ENCODE measurements at regions not wholly inside any gene's neighbourhood (a gene's known extent, or its start where the extent isn't known, plus 50 kb on each side); places are given as distances from the start of the nearest gene placed in this dataset.

DNA sequence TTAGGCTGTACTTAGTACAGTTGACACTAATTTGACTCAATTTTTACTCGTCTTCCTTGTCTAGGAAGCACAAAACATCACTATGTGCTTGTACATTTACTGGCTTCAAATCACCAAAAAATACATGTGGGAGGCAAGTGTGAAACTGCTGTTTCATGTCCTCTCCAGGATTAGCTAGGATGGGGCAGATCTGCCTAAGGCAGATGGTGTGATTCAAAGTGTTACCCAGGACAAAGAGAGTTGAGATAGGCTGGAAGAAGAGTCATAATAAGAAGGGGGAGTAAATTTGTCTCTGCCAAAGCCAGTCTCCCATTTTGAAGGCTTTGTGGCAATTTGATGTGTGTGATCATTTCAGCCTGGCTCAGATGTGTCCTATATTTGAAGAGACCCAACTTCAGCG is 821.6 kb upstream of the ZEB2 start:
- POLR2A ChIA-PET: no interaction called here
- no peaks in the 10 kb centered on the region for H3K27me3 ChIP-seq (replicated peaks in 2 of 5; ENCODE audit: control insufficient read depth in 4 of 5, insufficient read depth in 5 of 5, low read length in 4 of 5)
- H3K4me3 ChIP-seq (ENCODE audit: control insufficient read depth in 1 of 7, extremely low read depth in 1 of 7, insufficient read depth in 4 of 7, low read depth in 2 of 7, low read length in 6 of 7): no peak overlapping the region
- H3K27ac ChIP-seq (ENCODE audit: insufficient read depth in 1 of 2, low read depth in 1 of 2, low read length in 2 of 2, poor library complexity in 1 of 2, severe bottlenecking in 2 of 2): no peak overlapping the region
- H3K9me3 ChIP-seq (ENCODE audit: control extremely low read depth in 1 of 5, control insufficient read depth in 4 of 5, insufficient read depth in 2 of 5, low read depth in 1 of 5, low read length in 4 of 5): peaks cover 0 to 4% (median 0%) of the 10 kb centered on the region in 5 experiments
- CTCF ChIA-PET: no interaction called here
- H3K36me3 ChIP-seq (ENCODE audit: control insufficient read depth in 4 of 4, insufficient read depth in 4 of 4, low read length in 3 of 4): no peaks in the 10 kb centered on the region
- WGBS (ENCODE audit: insufficient coverage): 100% methylated on average over 1 of the region's 2 CpGs
- no peaks in the 10 kb centered on the region for H3K4me1 ChIP-seq (ENCODE audit: control extremely low read depth in 1 of 4, control insufficient read depth in 4 of 4, insufficient read depth in 4 of 4, low read length in 3 of 4)
- no peak for DNase-seq

DNA sequence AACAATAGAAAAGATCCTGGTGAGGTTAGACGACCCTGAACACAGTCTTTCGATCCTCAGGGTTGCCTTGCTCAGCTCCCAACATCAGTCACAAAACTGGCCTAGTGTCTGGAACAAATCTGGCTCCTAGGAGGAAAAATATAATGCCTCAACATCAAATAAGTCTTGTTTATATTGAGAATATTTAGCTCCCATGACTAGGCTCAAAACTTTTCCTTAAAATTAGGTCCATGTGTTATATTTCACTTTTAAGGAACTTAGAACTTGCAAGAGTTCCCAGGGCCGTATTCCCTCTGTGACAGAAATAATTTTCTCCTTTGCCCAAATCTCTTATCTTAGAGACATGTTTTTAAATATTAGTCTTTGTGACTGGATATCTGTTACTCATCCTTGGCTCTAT is 819.7 kb upstream of the ZEB2 start:
- Histone ChIP-seq H3K9me3 (ENCODE audit: control extremely low read depth in 1 of 5, control insufficient read depth in 4 of 5, insufficient read depth in 2 of 5, low read depth in 1 of 5, low read length in 4 of 5) (peaks cover 0 to 4% (median 0%) of the 10 kb centered on the region in 5 experiments), H3K36me3 (ENCODE audit: control insufficient read depth in 4 of 4, insufficient read depth in 4 of 4, low read length in 3 of 4) (no peaks in the 10 kb centered on the region), H3K4me3 (ENCODE audit: control insufficient read depth in 1 of 7, extremely low read depth in 1 of 7, insufficient read depth in 4 of 7, low read depth in 2 of 7, low read length in 6 of 7) (no peak overlapping the region), H3K4me1 (ENCODE audit: control extremely low read depth in 1 of 4, control insufficient read depth in 4 of 4, insufficient read depth in 4 of 4, low read length in 3 of 4) (no peaks in the 10 kb centered on the region), H3K27me3 (replicated peaks in 2 of 5; ENCODE audit: control insufficient read depth in 4 of 5, insufficient read depth in 5 of 5, low read length in 4 of 5) (no peaks in the 10 kb centered on the region), H3K27ac (ENCODE audit: insufficient read depth in 1 of 2, low read depth in 1 of 2, low read length in 2 of 2, poor library complexity in 1 of 2, severe bottlenecking in 2 of 2) (no peak overlapping the region)
- CTCF ChIA-PET: no interaction called here
- POLR2A ChIA-PET: no interaction called here
- no peak for DNase-seq
- WGBS (ENCODE audit: insufficient coverage): 100% methylated on average over 2 of the region's 3 CpGs

DNA sequence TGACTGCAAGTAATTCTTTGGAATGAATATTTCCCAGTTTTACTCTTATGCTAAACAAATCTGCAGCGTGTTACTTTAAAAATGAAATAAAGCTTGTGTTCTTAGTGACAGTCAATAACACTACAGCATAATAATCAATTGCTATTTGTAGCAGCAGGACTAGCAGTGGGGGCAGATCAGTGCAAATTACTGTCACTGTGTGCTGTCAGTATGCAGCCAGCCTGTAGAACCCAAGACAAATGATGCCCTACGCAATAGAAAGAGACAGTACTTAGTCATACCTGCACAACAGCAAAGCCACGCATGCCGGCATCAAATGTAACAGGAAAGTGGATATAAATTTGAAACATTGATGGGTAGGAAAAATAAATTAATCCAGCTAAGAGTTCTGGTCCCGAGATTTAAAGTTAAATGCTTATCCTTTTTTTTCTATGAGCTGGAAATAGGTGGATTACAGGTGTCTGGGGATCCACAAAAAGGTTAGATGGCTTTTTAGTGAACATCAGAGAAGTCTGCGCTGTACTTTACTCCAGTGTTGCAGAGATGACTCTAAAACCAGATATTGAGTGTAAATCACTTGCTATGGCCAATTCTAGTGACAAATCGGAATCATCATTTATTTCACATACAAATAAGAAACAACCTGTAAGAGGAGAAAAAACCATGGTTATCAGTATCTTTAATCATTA is 812.4 kb upstream of the ZEB2 start:
- no peaks in the 10 kb centered on the region for H3K36me3 ChIP-seq (ENCODE audit: control insufficient read depth in 4 of 4, insufficient read depth in 4 of 4, low read length in 3 of 4)
- 96% methylated on average over 4 of the region's 7 CpGs for WGBS (ENCODE audit: insufficient coverage)
- ChIA-PET POLR2A (no interaction called here), CTCF (no interaction called here)
- no peaks in the 10 kb centered on the region for H3K27me3 ChIP-seq (replicated peaks in 2 of 5; ENCODE audit: control insufficient read depth in 4 of 5, insufficient read depth in 5 of 5, low read length in 4 of 5)
- no peak overlapping the region for H3K27ac ChIP-seq (ENCODE audit: insufficient read depth in 1 of 2, low read depth in 1 of 2, low read length in 2 of 2, poor library complexity in 1 of 2, severe bottlenecking in 2 of 2)
- DNase-seq: no peak
- no peak overlapping the region for H3K4me3 ChIP-seq (ENCODE audit: control insufficient read depth in 1 of 7, extremely low read depth in 1 of 7, insufficient read depth in 4 of 7, low read depth in 2 of 7, low read length in 6 of 7)
- no peaks in the 10 kb centered on the region for H3K9me3 ChIP-seq (ENCODE audit: control extremely low read depth in 1 of 5, control insufficient read depth in 4 of 5, insufficient read depth in 2 of 5, low read depth in 1 of 5, low read length in 4 of 5)
- H3K4me1 ChIP-seq (ENCODE audit: control extremely low read depth in 1 of 4, control insufficient read depth in 4 of 4, insufficient read depth in 4 of 4, low read length in 3 of 4): no peaks in the 10 kb centered on the region

DNA sequence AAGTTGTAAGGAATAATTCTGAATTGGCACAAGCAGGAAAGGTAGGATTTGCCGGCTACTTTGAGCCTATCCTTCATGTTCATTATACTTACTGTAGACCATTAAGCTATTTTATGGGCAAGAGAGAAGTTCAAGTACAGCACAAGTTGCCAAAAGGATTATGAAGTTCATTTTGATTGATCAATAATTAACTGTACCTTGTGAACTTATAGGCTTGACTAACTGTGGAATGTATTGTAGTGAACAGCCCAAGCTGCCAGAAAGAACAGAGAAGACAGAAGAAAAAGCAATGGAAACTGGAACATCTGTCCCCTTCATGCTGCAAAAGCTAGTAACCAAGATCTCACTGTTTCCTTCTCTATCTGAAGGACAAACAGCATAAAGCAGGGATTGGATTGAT is 810.1 kb upstream of the ZEB2 start:
- POLR2A ChIA-PET: no interaction called here
- DNase-seq: no peak
- no peak overlapping the region for H3K4me3 ChIP-seq (ENCODE audit: control insufficient read depth in 1 of 7, extremely low read depth in 1 of 7, insufficient read depth in 4 of 7, low read depth in 2 of 7, low read length in 6 of 7)
- H3K27me3 ChIP-seq (replicated peaks in 2 of 5; ENCODE audit: control insufficient read depth in 4 of 5, insufficient read depth in 5 of 5, low read length in 4 of 5): no peaks in the 10 kb centered on the region
- H3K9me3 ChIP-seq (ENCODE audit: control extremely low read depth in 1 of 5, control insufficient read depth in 4 of 5, insufficient read depth in 2 of 5, low read depth in 1 of 5, low read length in 4 of 5): no peaks in the 10 kb centered on the region
- CTCF ChIA-PET: no interaction called here
- no CpG with 5 or more reads among the region's 1 CpG for WGBS (ENCODE audit: insufficient coverage)
- H3K4me1 ChIP-seq (ENCODE audit: control extremely low read depth in 1 of 4, control insufficient read depth in 4 of 4, insufficient read depth in 4 of 4, low read length in 3 of 4): peaks cover 0 to 2% (median under 1%) of the 10 kb centered on the region in 4 experiments
- H3K36me3 ChIP-seq (ENCODE audit: control insufficient read depth in 4 of 4, insufficient read depth in 4 of 4, low read length in 3 of 4): no peaks in the 10 kb centered on the region
- H3K27ac ChIP-seq (ENCODE audit: insufficient read depth in 1 of 2, low read depth in 1 of 2, low read length in 2 of 2, poor library complexity in 1 of 2, severe bottlenecking in 2 of 2): no peak overlapping the region

DNA sequence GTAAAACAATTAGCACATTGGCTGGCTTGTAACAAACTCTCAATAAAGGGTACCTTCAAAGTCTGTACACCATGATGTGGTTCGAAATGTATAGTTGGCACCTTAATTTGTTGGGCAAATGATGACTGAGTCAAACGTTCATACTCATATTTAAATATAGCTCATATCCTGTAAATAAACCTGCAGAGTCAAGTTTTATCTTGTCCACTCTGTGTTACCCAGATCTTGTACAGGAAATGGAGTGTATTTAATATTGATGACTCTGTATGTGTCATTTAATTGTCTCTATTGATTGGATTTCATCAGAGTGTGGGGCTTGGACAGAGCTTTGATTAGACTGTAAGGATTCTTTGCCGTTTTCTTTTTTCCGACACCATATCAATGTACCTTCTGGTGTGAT is 805.6 kb upstream of the ZEB2 start:
- DNase-seq: no peak
- Histone ChIP-seq H3K27ac (ENCODE audit: insufficient read depth in 1 of 2, low read depth in 1 of 2, low read length in 2 of 2, poor library complexity in 1 of 2, severe bottlenecking in 2 of 2) (no peak overlapping the region), H3K36me3 (ENCODE audit: control insufficient read depth in 4 of 4, insufficient read depth in 4 of 4, low read length in 3 of 4) (no peaks in the 10 kb centered on the region), H3K9me3 (ENCODE audit: control extremely low read depth in 1 of 5, control insufficient read depth in 4 of 5, insufficient read depth in 2 of 5, low read depth in 1 of 5, low read length in 4 of 5) (no peaks in the 10 kb centered on the region), H3K4me1 (ENCODE audit: control extremely low read depth in 1 of 4, control insufficient read depth in 4 of 4, insufficient read depth in 4 of 4, low read length in 3 of 4) (peaks cover 5 to 9% (median 6%) of the 10 kb centered on the region in 4 experiments), H3K4me3 (ENCODE audit: control insufficient read depth in 1 of 7, extremely low read depth in 1 of 7, insufficient read depth in 4 of 7, low read depth in 2 of 7, low read length in 6 of 7) (no peak overlapping the region), H3K27me3 (replicated peaks in 2 of 5; ENCODE audit: control insufficient read depth in 4 of 5, insufficient read depth in 5 of 5, low read length in 4 of 5) (no peaks in the 10 kb centered on the region)
- ChIA-PET CTCF (no interaction called here), POLR2A (no interaction called here)
- 95% methylated on average over 3 of the region's 4 CpGs for WGBS (ENCODE audit: insufficient coverage)

DNA sequence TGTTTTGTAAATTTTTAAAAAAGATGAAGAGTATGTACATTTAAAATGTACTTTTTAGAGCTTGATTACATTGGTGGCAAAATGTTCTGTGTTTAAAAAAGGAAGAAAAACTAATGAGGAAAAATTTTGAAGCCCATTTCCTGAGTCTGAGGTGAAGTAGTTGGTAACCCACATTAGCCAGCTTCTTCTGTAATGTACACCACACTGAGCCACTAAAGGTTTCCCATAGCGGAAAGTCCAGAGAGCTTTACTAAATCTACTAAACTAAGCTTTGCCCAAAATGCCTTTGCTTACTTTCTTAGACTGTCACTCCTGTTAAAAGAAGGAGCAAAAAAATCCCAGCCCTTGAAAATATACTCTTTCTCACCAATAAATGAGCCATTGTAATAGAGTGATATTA is 804.8 kb upstream of the ZEB2 start:
- POLR2A ChIA-PET: no interaction called here

DNA sequence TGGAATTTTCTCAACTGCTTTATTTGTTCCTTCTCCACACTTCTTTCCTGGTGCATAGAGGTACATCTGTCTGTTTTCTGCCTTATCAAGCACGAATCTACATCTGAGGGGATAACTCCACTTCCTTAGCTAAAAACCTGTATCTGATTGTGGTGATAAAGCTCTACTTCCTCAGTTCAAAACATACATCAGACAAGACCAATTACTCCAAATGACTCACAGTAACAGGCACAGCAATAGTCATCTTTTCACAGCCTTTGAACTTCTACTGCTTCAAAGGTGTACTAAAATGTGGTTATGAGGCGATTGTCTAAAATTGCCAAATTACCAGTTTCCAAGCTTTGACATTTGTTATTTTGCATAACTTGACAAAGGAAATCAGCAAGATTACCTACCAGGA is 803.6 kb upstream of the ZEB2 start:
- H3K27me3 ChIP-seq (replicated peaks in 2 of 5; ENCODE audit: control insufficient read depth in 4 of 5, insufficient read depth in 5 of 5, low read length in 4 of 5): no peaks in the 10 kb centered on the region
- POLR2A ChIA-PET: no interaction called here
- no peak overlapping the region for H3K4me3 ChIP-seq (ENCODE audit: control insufficient read depth in 1 of 7, extremely low read depth in 1 of 7, insufficient read depth in 4 of 7, low read depth in 2 of 7, low read length in 6 of 7)
- H3K9me3 ChIP-seq (ENCODE audit: control extremely low read depth in 1 of 5, control insufficient read depth in 4 of 5, insufficient read depth in 2 of 5, low read depth in 1 of 5, low read length in 4 of 5): no peaks in the 10 kb centered on the region
- no peak overlapping the region for H3K27ac ChIP-seq (ENCODE audit: insufficient read depth in 1 of 2, low read depth in 1 of 2, low read length in 2 of 2, poor library complexity in 1 of 2, severe bottlenecking in 2 of 2)
- CTCF ChIA-PET: no interaction called here
- no peaks in the 10 kb centered on the region for H3K36me3 ChIP-seq (ENCODE audit: control insufficient read depth in 4 of 4, insufficient read depth in 4 of 4, low read length in 3 of 4)
- peak; percentile 14 to 75 (median 56) for DNase-seq
- 0% methylated on average over 1 of the region's 2 CpGs for WGBS (ENCODE audit: insufficient coverage)
- peaks cover 5 to 9% (median 6%) of the 10 kb centered on the region in 4 experiments for H3K4me1 ChIP-seq (ENCODE audit: control extremely low read depth in 1 of 4, control insufficient read depth in 4 of 4, insufficient read depth in 4 of 4, low read length in 3 of 4)

More for the DNA sequence above, 804.8 kb upstream of the ZEB2 start:
- no peak overlapping the region for H3K27ac ChIP-seq (ENCODE audit: insufficient read depth in 1 of 2, low read depth in 1 of 2, low read length in 2 of 2, poor library complexity in 1 of 2, severe bottlenecking in 2 of 2)
- no peak overlapping the region for H3K4me3 ChIP-seq (ENCODE audit: control insufficient read depth in 1 of 7, extremely low read depth in 1 of 7, insufficient read depth in 4 of 7, low read depth in 2 of 7, low read length in 6 of 7)
- H3K27me3 ChIP-seq (replicated peaks in 2 of 5; ENCODE audit: control insufficient read depth in 4 of 5, insufficient read depth in 5 of 5, low read length in 4 of 5): no peaks in the 10 kb centered on the region
- CTCF ChIA-PET: no interaction called here
- H3K36me3 ChIP-seq (ENCODE audit: control insufficient read depth in 4 of 4, insufficient read depth in 4 of 4, low read length in 3 of 4): no peaks in the 10 kb centered on the region
- H3K9me3 ChIP-seq (ENCODE audit: control extremely low read depth in 1 of 5, control insufficient read depth in 4 of 5, insufficient read depth in 2 of 5, low read depth in 1 of 5, low read length in 4 of 5): no peaks in the 10 kb centered on the region
- peaks cover 5 to 9% (median 6%) of the 10 kb centered on the region in 4 experiments for H3K4me1 ChIP-seq (ENCODE audit: control extremely low read depth in 1 of 4, control insufficient read depth in 4 of 4, insufficient read depth in 4 of 4, low read length in 3 of 4)
- DNase-seq: peak in 2 of 3 donors; percentile 11 to 23
- WGBS (ENCODE audit: insufficient coverage): no CpG with 5 or more reads among the region's 1 CpG

All from common myeloid progenitor, CD34-positive (primary cell).